OCI-LY3 (cell line): ENCODE measurements at regions not wholly inside any gene's neighbourhood (a gene's known extent, or its start where the extent isn't known, plus 50 kb on each side); places are given as distances from the start of the nearest gene placed in this dataset.

Experiments used
- H2AFZ ChIP-seq: fragments of 200-600, 300-600 bp; shearing (Covaris generic); 2 replicates; pipeline ENCODE4 v1.6.0; 2014; ENCODE audit warnings: antibody characterized with exemption, low read depth, low read length
- H3K27ac ChIP-seq: fragments of 200-600, 300-600 bp; sonication (generic); 2 replicates; pipeline ENCODE4 v1.5.1; 2014; ENCODE audit warnings: mild to moderate bottlenecking, low read length, moderate library complexity, mixed read lengths
- H3K27me3 ChIP-seq: fragments of 200-600, 300-600 bp; sonication (generic); 2 replicates; pipeline ENCODE4 v1.6.1; 2014; ENCODE audit warnings: low read depth, low read length, mixed read lengths
- H3K36me3 ChIP-seq: fragments of 200-600, 300-600 bp; sonication (generic); replicated peaks from 2 replicates; pipeline ENCODE3; 2014; ENCODE audit warnings: low read depth, low read length, mixed read lengths
- H3K4me1 ChIP-seq: fragments of 300-600, 200-600 bp; sonication (generic); 2 replicates; pipeline ENCODE4 v1.6.1; 2014; ENCODE audit warnings: low read length, mixed read lengths
- H3K4me2 ChIP-seq: fragments of 200-600, 300-600 bp; sonication (generic); 2 replicates; pipeline ENCODE4 v1.6.1; 2014; ENCODE audit warnings: low read length, mixed read lengths
- H3K4me3 ChIP-seq: fragments of 300-600, 200-600 bp; sonication (generic); 2 replicates; pipeline ENCODE4 v1.5.1; 2014; ENCODE audit warnings: antibody characterized with exemption, mild to moderate bottlenecking, low read length, moderate library complexity
- H3K79me2 ChIP-seq: fragments of 300-600, 200-600 bp; shearing (Covaris generic); 2 replicates; pipeline ENCODE4 v1.6.1; 2014; ENCODE audit warnings: mild to moderate bottlenecking, low read length, mixed read lengths
- H3K9ac ChIP-seq: fragments of 300-600, 200-600 bp; shearing (Covaris generic); 2 replicates; pipeline ENCODE4 v1.6.0; 2014; ENCODE audit warnings: mild to moderate bottlenecking, low read length, moderate library complexity
- H3K9me3 ChIP-seq: fragments of 200-600, 300-600 bp; shearing (Covaris generic); 2 replicates; pipeline ENCODE4 v1.6.1; 2014; ENCODE audit warnings: low read length, mixed read lengths; ENCODE audit not compliant: insufficient read depth
- H4K20me1 ChIP-seq: fragments of 200-600, 300-600 bp; sonication (generic); 2 replicates; pipeline ENCODE4 v1.6.1; 2016; ENCODE audit warnings: low read length, mixed read lengths; ENCODE audit not compliant: insufficient read depth
- EZH2phosphoT487 ChIP-seq: fragments of 200-600 bp; shearing (Covaris generic); IDR thresholded peaks from 2 replicates; pipeline ENCODE4 v1.6.1; 2018; ENCODE audit warnings: antibody characterized with exemption, mixed run types, low read depth
- TF ChIP-seq, protein P1 (sequence below): fragments of 200-600, 300-600 bp; sonication (generic); IDR thresholded peaks from 2 replicates; pipeline ENCODE4 v1.5.1; 2014; ENCODE audit warnings: antibody characterized with exemption, low read length, low read depth

DNA sequence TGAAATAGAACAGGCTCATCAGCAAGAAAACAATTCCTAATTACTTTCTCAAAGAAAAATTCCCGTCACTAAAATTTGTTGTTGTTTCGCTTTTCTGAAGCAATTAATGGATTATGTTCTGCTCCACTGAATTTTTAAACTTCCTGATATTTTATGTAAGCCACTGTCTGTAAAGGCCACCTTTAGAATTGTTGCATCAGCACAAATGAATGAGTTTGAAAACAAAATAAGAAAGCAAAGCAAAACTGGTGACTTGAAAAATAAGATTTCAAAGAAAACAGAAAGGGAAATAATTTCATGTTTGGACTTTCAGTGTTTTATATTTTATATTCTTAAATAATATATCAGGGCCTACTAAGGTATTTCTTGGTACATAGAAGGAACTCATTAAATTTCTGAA, 636.3 kb upstream of the TYRP1 start:
- H3K27ac ChIP-seq: no peak overlapping the region
- no peak overlapping the region for H3K4me3 ChIP-seq
- H3K9ac ChIP-seq: no peak overlapping the region
- no peak overlapping the region for H2AFZ ChIP-seq
- no peaks in the 10 kb centered on the region for H3K79me2 ChIP-seq
- no peaks in the 10 kb centered on the region for H4K20me1 ChIP-seq
- H3K36me3 ChIP-seq: no peaks in the 10 kb centered on the region
- no peak for TF ChIP-seq EZH2phosphoT487
- TF ChIP-seq, protein P1, sequence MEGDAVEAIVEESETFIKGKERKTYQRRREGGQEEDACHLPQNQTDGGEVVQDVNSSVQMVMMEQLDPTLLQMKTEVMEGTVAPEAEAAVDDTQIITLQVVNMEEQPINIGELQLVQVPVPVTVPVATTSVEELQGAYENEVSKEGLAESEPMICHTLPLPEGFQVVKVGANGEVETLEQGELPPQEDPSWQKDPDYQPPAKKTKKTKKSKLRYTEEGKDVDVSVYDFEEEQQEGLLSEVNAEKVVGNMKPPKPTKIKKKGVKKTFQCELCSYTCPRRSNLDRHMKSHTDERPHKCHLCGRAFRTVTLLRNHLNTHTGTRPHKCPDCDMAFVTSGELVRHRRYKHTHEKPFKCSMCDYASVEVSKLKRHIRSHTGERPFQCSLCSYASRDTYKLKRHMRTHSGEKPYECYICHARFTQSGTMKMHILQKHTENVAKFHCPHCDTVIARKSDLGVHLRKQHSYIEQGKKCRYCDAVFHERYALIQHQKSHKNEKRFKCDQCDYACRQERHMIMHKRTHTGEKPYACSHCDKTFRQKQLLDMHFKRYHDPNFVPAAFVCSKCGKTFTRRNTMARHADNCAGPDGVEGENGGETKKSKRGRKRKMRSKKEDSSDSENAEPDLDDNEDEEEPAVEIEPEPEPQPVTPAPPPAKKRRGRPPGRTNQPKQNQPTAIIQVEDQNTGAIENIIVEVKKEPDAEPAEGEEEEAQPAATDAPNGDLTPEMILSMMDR: no peak
- peaks cover 17% of the 10 kb centered on the region; the same call in 1 of the 2 replicates for H3K9me3 ChIP-seq
- H3K4me2 ChIP-seq: no peak overlapping the region
- no peaks in the 10 kb centered on the region for H3K27me3 ChIP-seq
- no peaks in the 10 kb centered on the region for H3K4me1 ChIP-seq

DNA sequence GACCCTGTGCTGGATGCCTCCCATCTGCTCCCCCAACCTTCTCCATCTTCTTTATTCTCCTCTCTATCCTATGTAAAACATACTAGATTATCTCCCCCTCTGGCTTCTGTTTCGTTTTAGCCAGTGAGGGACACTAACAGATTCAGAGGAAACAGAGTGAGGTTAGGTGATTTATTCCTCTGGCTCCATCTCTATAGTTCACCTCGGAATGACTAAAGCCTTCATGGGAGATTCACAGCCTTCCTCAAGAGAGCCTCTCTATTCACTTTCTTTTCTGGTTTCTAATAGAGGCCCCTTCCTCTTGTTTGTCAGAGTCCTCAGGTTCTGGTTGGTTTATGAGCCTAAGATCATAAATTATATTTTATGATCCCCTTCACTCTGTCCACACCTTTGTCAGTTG, 633.1 kb upstream of the TYRP1 start:
- Histone ChIP-seq H3K4me3 (no peak overlapping the region), H3K27me3 (no peaks in the 10 kb centered on the region), H3K79me2 (no peaks in the 10 kb centered on the region), H3K4me1 (no peaks in the 10 kb centered on the region), H3K9ac (no peak overlapping the region), H3K4me2 (no peak overlapping the region), H2AFZ (no peak overlapping the region), H3K27ac (no peak overlapping the region), H3K9me3 (0 out of 2 replicates have a peak, but pooled peaks cover 3% of the 10 kb centered on the region), H3K36me3 (no peaks in the 10 kb centered on the region), H4K20me1 (no peaks in the 10 kb centered on the region)
- no peak for TF ChIP-seq EZH2phosphoT487
- TF ChIP-seq, protein P1: no peak

DNA sequence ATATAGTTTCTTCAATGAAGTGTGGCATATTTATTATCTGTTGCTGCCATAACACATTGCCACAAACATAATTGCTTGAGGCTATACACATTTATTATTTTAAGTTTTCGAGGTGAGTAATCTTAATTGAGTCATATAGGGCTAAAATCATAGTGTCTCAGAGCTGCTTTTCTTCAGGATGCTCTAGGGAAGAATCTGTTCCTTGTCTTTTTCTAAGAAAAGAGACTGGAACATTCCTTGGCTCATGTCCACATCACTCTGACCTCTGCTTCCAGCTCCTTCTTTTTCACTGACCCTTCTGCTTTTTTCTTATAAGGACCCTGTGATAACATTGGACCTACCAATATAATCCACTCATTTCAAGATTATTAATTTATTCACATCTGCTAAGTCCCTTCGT, 632.4 kb upstream of the TYRP1 start:
- Histone ChIP-seq H3K4me1 (no peaks in the 10 kb centered on the region), H3K9me3 (0 out of 2 replicates have a peak, but pooled peaks cover 3% of the 10 kb centered on the region), H3K4me2 (no peak overlapping the region), H3K9ac (no peak overlapping the region), H3K27ac (no peak overlapping the region), H3K36me3 (no peaks in the 10 kb centered on the region), H3K79me2 (no peaks in the 10 kb centered on the region), H2AFZ (no peak overlapping the region), H4K20me1 (no peaks in the 10 kb centered on the region), H3K27me3 (no peaks in the 10 kb centered on the region), H3K4me3 (no peak overlapping the region)
- TF ChIP-seq, protein P1: no peak
- no peak for TF ChIP-seq EZH2phosphoT487

DNA sequence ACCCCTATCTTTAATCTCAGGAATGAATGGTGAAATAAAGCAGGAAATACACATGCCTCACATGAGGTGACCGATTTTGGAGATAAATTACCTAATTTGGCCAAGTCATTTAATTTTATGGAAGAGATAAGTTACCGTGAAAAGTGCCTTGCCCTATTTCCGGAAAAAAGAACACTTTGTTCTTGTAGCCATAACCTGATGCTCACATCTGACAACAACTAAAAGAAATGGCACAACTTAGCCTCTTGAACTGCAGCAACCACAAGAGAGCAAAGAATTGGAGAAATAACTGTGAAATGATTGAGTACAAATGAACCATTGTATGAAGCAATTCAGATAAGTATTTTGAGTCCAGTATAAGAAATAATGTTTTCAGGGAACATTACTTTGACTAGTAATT, 628.1 kb upstream of the TYRP1 start:
- no peak overlapping the region for H3K9ac ChIP-seq
- H4K20me1 ChIP-seq: no peaks in the 10 kb centered on the region
- H2AFZ ChIP-seq: no peak overlapping the region
- H3K27ac ChIP-seq: no peak overlapping the region
- H3K4me3 ChIP-seq: no peak overlapping the region
- no peaks in the 10 kb centered on the region for H3K4me1 ChIP-seq
- H3K79me2 ChIP-seq: no peaks in the 10 kb centered on the region
- no peaks in the 10 kb centered on the region for H3K27me3 ChIP-seq
- TF ChIP-seq, protein P1: no peak
- TF ChIP-seq EZH2phosphoT487: no peak
- H3K9me3 ChIP-seq: no peaks in the 10 kb centered on the region
- H3K4me2 ChIP-seq: no peak overlapping the region
- H3K36me3 ChIP-seq: no peaks in the 10 kb centered on the region
